ENCODE measurements at regions not wholly inside any gene's neighbourhood (a gene's known extent, or its start where the extent isn't known, plus 50 kb on each side); places are given as distances from the start of the nearest gene placed in this dataset.

DNA sequence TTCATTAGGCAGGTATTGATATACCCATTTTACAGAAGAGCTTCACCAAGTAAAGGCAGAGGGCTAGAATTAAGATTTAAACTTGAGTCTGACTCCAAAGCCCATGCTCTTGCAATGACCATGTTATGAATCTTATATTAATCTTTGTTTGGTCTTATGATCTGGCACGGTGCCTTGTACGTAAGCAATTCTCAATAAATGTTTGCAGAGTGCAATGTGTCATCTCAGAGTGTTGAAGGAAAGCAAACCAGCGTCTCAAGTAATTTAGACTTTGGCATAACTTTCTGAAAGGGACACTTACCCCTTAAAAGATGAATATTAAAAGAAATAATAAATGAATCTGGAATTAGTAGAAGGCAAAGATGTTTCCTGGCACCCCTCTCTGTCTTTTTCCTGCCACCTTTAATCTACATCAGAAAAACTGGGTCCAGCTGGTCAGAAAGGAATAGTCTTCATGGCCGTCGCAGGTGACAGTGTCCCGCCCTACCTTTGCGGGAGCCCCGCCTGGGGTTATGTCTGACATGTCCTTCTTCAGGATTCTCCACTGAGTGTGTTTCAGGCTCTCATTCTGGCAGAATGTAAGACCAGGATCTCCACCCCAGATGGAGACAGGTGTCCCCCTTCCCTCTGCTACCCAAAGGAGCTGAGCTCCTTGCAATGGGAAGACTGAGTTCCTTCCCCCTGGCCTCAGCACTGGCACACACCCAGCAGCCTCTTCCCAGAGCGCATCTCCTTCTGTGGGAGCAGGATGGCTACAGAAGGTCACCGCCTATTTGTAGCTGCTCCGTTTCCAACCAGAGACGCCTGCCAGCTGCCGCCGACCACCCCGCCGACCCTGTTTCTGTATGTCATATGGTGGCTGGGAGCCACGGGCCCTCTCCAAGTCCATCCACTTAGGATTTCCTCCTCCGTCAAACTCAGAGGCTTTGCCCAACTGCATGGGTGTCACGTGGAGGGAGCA, 266.3 kb upstream of the ECI2 start:
- DNase-seq: no peak

DNA sequence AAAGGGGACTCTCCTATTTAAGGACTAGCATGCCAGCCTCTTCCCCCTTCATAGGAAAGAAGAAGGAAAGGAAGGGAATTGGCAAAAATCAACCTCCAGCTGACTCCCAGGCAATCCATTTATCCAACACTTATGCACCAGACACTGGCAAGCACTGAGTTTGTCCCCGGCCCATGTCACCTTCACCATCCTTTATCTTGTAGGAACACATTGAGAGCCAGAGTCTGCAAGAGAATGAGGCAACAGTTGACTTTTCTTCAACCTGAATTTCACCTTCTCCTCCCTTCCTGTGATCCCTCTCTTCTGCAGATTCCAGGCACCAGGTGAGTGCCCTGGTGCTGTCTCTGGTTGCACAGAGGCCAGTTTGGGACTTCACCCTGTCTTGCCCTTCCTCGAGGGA, 264.3 kb upstream of the ECI2 start:
- DNase-seq: no peak

DNA sequence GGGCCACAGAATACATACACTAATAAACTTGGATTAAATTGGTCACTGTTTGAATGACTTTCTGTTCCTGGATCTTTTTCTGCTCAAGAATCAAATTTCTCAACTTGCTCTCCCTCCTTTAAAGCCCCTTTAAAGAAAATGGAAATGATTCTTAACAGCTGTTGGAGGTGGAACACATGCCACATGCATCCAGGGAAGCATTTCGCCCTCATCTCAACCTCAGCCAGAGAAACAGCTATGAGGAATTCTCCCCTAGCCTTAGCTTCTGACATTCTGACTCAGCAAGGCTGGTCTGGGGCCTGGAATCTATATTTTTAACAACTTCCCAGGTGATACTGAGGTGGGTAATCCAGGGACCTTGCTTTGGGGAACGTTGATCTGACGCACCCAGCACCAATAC, 263.4 kb upstream of the ECI2 start:
- DNase-seq: no peak

DNA sequence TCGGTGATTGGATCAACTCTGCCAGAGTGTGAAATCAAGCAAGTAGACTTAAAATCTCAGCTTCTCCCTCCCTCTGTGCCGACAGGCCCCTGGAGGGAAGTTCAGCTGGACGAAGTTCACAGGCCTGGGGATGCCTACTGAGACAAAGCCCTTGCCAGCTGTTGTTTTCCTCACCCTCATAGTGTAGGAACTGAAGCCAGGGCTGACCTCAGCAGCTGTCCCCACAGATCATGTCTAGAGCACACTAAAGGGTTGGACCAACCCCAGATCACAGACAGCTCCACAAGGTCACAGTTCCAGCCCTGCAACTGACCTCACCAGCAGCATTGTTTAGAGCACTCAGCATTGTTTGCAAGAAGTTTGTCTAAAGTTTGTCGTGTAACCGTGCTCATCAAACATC, 261.9 kb upstream of the ECI2 start:
- DNase-seq: no peak

DNA sequence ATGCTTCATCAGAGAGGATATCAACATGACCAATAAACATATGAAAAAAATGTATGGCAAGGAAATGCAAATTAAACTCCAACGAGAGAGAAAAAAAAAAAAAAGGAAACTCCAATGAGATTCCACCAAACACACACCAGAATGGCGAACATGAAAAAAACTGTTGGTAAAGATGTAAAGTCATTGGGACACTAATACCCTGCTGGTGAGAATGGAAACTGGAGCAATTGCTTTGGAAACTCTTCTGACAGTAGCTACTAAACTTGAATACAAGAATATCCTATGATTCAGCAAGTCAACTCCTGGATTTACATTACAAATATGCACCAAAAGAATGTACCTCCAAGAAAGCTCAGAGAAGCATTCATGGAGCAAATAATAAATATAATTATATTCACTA, 260.7 kb upstream of the ECI2 start:
- no peak for DNase-seq

DNA sequence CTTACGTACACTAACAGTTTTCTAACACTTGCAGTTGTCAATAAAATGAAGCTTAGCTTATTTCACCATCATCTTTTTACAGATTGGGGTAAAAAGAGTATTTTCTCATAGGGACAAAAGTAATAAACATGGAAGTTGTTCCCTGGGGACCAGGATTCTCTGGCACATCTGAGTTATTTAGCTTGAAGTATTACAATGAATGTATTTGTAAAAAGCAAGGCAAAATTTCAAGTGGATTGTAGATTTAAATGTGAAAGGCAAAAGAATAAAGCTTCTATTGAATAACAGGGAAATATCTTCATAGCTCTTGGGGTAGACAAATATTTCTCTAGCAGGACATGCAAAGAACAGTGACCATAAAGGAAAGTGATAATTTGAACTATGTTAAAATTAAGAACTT, 260.0 kb upstream of the ECI2 start:
- no peak for DNase-seq

DNA sequence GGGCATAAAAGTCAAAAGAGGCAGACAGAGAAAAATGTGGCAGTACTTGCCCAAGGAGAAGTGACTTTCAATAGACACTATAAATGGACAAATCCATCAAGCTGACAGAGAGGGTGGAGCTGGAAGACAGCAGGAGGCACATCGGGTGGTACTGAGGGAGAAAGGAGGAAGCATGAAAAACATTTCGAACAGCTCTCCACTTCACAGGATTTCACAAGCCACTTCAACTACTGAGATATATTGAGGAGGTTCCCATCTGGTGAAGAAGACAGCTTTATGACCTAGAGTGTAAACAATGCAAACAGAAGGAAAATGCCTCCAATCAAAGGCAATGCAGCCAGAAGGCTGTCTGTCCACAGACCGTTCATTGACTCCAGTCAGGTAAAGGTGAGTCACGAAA, 259.4 kb upstream of the ECI2 start:
- DNase-seq: no peak

DNA sequence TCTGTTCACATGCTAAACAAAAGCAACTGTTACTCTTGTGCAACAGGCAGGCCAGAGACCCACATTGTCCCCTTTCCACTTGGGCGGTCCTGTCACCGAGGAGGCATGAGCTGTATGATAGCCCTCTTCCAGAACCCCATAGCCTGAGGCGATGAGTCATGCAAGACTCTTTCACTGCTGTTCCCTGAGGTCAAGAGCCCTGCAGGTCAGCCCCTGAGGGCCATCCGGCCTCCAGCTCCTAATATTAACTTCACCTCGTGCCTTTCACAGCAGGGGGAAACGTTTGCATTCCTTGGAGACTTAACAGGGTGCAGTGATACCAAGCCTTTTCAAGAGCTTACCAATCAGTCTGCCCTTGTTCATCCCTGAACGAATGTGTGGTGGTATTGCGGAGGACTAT, 253.3 kb upstream of the ECI2 start:
- DNase-seq: no peak

DNA sequence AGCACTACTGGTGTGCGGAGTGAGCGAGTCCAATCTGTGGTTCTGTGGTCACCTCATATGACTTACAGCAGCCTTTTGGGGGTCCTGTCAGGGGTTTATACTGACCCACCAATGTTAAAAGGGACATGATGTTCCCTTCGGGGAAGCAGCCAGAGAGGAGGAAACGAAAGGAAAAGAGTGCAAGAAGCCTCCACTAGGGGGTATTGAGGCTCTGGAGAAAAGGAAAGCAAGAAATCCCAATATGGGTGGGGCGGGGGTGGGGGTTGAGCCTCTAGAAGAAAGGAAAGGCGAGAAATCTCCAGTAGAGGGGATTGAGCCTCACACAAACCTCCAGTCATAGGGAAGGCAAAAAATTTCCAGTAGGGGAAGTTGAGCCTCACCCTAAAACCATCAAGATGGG, 249.3 kb upstream of the ECI2 start:
- DNase-seq: no peak

DNA sequence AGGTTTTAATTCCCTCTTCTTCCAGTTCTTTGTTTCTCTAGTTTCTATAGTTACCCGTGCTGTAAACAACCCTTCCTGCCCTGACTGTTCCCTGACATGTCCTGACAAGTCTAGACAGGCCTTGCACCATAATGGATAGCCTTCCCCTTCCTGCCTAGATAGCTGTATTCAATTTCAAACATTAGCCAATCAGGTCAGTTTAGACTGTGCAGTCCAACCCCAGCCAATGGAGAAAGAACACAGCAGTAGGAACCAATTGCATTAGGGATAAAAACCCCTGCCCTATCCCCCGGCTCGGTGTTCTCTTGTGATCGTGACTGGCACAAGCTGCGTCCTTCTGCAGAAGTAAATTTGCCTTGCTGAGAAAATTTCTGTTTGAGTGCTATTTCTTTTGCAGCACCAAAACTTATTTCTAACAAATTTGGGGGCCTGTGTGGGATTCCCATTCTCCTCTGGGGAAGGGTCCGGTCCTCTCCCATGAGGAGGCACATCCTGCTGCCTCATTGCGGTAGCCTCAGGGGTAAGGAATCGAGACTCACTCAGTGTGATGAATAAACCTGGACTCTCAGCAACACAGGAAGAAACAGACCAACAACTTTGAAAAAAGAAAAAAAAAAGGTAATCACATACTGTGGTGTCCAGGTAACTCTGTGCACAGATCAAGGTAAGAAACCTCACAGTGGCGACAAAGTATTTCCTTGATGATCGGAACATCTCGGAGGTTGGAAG, 248.7 kb upstream of the ECI2 start:
- DNase-seq: no peak

DNA sequence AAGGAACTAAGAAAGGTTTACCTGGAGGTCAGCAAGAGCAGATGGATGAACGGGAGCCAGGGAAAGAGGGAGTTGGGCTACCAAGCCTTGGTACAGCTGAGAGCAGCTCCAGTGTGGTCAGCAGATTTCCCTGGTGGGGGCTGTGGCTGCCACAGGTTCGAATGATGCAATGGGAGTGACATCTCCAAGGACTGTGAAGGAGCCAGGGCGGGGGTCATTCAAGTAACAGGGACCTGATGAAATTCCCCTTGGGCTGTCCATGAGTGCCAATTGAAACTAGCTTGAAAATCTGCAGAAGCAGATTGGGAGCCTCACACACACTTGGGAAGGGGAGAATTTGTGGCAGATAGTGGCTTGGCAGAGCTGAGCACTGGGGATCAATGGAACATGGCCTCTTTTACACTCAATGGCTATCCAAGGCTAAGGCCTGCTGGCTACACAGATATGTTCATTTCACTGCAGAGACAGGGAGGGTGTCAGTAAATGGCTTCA, 247.0 kb upstream of the ECI2 start:
- no peak for DNase-seq

DNA sequence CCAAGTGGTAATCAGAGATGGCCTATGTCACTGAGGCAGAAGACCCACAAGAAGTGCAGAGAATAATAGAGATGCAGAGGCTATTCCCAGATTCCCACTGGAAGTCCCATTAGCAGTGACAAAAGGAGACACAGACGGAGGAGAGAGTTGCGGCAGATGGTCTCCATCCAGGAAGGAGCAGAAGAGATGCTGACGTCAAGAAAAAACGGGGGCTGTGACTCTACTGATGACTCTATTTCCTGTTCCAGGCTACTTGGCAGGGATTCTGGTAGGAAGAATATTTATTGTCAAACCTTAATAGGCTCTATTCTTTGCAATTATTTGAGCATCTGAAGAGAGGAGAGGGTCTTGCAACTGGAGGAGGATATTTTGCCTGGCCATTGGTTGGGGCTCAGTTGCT, 246.0 kb upstream of the ECI2 start:
- DNase-seq: no peak

DNA sequence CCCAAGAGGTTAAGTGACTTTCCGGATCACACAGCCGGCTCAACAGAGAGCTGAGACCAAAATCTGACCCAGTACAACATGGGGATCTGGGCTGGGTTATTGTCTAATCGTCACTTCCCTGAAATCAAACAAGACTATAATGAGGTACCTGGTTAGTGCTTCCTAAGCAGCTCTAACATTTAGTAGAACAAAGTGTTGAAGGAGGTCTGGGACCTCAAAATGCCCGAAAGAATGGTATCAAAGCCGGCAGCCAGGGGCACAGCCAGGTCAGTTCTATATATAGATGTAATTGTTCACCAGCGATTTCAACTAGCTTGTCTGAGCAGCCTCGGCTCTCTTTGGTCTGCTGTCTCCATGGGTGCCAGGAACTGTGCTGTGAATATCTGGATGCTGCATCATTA, 245.5 kb upstream of the ECI2 start:
- DNase-seq: no peak

DNA sequence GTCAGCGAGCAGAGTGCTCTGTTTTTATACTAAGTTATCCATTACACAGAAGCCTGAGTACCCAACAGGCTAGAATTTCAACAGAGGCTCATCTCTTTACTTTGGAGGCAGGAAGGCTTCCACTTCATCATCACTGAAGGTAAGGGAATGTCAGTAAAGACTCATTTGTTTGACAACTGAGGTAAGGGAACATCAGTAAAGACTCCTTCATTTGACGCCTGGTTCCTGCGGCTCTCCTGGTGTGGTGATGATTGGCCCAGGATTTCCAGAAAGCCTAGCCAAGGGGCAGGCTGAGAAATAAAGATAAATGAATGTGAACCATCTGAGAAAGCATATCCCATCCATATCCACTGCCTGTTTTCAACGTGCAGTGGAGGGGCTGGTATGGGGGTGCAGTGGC, 244.6 kb upstream of the ECI2 start:
- no peak for DNase-seq

DNA sequence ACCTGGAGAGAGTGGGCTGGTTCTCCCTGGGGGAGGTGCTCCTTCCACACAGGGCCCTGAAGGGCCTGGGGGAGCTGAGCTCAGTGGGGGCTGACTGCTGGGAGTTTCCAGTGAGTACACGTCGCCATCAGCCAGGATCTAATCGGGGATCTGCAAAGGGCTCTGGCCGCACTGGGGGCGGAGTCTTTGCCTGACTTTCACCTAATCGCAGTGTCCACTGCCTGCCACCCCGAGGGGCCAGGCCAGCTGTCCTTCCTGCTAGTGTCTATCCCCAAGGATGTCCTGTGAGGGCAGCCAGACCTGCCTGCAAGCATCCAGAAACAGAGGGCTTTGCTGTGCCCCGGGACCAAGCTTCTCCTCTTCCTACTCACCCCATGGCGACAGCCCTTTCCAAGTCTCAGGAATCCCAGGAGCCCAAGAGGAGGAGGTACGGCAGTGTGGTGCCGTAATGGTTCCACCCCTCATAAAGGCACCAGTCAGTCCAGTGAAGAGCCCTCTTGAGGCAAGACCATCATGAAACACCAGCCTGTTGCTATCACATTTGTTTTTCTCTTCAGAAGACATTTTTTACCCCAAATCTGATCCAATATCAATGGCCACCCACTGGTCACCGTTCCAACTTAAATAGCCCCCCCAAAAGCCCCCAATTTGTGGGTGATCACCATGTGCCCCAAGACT, 243.1 kb upstream of the ECI2 start:
- no peak for DNase-seq

DNA sequence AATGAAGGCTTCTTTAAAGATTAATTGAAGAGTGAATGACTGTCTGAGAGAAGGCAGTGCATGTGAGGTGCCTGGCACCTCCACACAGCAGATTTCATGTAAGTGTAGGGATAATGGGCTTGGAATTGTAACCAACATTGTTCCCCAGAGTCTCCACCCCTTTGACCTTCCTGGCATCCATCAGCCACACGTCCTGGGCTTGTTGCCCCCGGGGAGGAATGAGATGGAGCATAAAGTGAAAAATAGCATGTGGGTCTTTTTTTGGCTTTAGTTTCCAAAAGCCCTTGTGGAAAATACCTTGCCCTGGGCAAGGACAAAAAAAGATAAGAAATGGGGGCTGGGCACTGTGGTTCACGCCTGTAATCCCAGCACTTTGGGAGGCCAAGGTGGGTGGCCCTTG, 242.2 kb upstream of the ECI2 start:
- DNase-seq: no peak

DNA sequence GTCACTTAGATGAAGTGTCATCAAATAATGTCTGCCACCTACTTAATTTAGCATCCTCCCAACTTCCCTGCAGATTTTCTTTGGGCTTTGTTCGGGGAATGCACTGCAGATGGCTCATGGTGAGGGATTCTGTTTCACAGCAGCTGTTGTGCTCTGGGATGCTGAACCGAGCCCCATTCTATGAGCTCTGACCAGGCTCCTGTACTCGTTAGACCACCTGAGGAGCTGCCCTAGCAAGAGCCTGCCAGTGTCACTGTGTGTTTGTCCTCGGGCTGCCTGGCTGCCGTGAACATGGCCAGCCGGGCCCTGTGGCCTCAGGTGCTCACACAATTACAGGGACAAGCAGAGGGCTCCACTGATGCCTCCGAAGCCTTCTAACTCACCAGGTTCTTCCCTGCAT, 238.8 kb upstream of the ECI2 start:
- no peak for DNase-seq

DNA sequence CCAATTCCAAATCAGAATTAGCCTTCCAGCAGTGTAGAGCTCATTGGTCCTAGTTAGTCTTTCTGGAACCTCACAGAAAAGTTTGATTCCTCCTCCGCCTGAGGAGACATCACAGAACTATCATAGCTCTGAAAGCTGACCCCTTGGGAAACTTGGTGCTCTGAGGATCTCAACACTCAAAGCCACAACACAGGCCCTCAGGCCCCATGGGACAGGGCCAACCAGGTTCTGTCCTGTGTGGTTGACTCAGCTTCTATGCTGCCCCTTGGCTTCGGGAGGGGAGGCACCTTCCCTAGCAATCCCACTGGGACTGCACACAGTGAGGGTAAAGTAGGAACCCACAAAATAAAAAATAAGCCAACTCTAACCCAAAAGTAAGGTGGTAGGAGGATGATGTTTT, 237.5 kb upstream of the ECI2 start:
- no peak for DNase-seq

DNA sequence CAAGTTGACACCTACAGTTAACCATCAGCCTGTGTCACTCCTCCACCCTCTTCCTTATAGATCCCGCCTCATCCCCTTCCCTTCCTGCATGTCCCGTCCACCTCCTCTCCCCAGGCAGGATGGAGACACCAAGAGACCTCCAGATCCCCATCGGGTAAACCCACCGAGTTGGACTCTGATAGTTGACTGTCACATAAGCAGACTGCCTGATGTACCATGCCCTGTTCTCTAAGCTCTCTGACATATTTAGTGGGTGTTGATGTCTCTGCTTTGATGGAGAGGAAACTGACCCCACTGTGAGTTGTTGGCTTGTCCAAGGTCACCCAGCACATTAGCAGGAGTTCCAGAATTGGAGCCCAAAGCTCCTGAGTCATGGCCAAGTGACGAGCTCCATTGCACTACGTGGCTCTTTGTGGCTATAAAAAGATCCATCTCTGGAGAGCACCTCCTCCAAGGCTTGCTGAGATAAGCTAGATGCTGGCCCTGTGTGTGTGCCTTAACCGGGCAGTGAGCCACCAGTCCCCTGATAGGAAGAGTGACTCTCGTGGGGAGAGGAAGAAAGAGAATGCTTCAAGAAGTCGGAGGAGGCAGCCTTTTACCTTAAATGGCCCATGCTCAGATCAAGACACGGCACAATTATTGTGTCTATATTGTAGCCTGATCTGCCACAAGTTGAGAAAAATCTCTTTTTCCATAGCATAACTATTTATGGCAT, 236.0 kb upstream of the ECI2 start:
- DNase-seq: no peak

DNA sequence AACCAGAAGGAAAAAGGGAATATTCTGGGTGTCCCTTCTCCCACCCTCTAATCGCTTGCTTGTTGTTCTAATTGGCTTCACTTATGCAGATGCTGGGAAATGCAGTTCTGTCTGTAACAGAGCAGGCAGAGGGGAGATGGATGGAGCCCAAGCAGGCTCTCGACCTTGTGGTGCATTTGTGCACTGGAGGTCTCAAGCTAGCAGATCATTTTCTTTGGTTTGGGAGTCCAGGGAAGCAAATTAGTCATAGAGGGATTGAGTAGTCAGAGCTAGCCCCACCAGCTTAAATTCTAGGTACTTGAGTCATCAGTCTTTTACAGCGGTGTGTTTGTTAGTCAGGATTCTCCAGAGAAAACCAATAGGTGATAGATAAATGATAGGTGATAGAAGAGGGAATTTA, 234.7 kb upstream of the ECI2 start:
- DNase-seq: no peak

DNA sequence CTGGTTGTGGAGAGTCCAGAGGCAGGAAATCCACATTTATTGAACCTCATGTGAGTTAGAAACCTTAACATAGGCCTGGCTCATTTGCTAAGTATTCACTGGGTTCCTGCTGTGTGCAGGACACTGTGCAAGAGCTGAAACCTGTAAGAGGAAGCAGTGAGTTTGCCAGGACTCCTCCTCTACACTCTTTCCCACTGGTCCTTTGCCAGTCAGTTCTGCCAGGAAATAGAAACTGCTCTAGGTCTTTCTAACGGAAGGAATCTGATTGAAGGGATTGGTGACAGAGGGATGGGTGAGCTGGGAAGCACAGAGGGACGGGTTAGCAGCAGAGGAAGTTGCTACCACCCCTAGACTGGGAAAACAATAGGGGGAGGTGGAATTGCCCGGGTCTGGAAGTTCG, 234.2 kb upstream of the ECI2 start:
- no peak for DNase-seq

DNA sequence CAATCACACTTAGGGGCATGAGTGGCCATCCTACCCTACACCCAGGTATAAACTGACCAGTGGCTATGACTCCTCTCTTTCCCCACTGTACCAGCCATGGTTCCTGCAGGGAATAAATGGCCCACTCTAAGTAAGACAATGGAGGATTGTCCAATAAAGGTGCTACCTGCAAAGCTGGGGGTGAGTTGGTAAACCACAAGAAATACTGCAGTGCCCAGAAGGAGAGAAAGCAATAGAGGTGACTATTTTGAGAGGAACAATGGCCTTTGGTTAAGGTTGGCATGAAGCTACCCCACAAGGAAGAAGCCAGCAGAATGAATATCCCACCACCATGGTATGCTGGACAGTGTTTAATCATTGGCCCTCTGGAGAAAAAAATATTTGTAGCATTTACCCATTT, 233.3 kb upstream of the ECI2 start:
- DNase-seq: no peak

DNA sequence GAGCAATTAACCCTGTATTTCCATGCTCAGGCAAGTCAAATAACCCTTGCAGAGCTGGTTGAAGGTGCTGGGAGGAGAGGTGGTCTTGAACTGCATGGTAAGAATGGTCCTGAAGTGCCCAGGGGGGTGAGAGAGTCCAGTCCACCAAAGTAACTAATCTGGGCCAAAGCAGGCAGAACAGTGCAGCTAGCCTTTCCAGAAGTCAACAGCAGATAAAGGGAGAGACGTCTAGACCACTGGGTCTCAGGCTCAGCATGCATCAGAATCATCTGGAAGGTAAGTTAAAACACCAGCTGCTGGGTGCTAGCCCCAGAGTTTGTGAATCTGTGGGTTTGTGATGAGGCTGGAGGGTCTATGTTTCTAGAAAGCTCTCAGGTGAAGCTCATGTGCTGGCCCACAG, 232.3 kb upstream of the ECI2 start:
- no peak for DNase-seq

Data from activated naive CD4-positive, alpha-beta T cell treated with anti-CD3 and anti-CD28 coated beads, Interleukin-2, amount 50 U/mL, for 16 hours (primary cell).